Left ventricle myocardium inferior (tissue), 1 donor: ENCODE measurements at regions not wholly inside any gene's neighbourhood (a gene's known extent, or its start where the extent isn't known, plus 50 kb on each side); places are given as distances from the start of the nearest gene placed in this dataset.

Experiments used
- DNase-seq: peaks from one replicate; pipeline ENCODE4 v3.0.0-alpha.2; 2020
- H3K27ac ChIP-seq: fragments of 200-600 bp; replicated peaks from 2 replicates; pipeline ENCODE4 v1.8.0; 2021
- H3K27me3 ChIP-seq: fragments of 200-600 bp; 2 replicates; pipeline ENCODE4 v1.8.0; 2021; ENCODE audit warnings: low read depth
- H3K36me3 ChIP-seq: fragments of 200-600 bp; 2 replicates; pipeline ENCODE4 v1.8.0; 2021
- H3K4me1 ChIP-seq: fragments of 200-600 bp; 2 replicates; pipeline ENCODE4 v1.8.0; 2021
- H3K4me3 ChIP-seq: fragments of 200-600 bp; 2 replicates; pipeline ENCODE4 v1.8.0; 2021; ENCODE audit warnings: mild to moderate bottlenecking, moderate library complexity
- H3K9me3 ChIP-seq: fragments of 200-600 bp; replicated peaks from 2 replicates; pipeline ENCODE4 v1.8.0; 2021
- intact Hi-C: fragments of 100-400 bp; cut with micrococcal nuclease; formaldehyde crosslinking; loops from one replicate; pipeline ENCODE4 v1.11.0; 2022
- TF ChIP-seq, protein P1 (sequence below): fragments of 200-600 bp; IDR thresholded peaks from 2 replicates; pipeline ENCODE4 v1.8.0; 2021; ENCODE audit warnings: antibody characterized with exemption, mild to moderate bottlenecking, borderline replicate concordance
- donor health status: DM: no; HTN: yes; CAD: no; lungs with severe emphysema.

- no peak for DNase-seq
- no peak overlapping the region for H3K27ac ChIP-seq
- TF ChIP-seq, protein P1, sequence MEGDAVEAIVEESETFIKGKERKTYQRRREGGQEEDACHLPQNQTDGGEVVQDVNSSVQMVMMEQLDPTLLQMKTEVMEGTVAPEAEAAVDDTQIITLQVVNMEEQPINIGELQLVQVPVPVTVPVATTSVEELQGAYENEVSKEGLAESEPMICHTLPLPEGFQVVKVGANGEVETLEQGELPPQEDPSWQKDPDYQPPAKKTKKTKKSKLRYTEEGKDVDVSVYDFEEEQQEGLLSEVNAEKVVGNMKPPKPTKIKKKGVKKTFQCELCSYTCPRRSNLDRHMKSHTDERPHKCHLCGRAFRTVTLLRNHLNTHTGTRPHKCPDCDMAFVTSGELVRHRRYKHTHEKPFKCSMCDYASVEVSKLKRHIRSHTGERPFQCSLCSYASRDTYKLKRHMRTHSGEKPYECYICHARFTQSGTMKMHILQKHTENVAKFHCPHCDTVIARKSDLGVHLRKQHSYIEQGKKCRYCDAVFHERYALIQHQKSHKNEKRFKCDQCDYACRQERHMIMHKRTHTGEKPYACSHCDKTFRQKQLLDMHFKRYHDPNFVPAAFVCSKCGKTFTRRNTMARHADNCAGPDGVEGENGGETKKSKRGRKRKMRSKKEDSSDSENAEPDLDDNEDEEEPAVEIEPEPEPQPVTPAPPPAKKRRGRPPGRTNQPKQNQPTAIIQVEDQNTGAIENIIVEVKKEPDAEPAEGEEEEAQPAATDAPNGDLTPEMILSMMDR: no peak
- no peaks in the 10 kb centered on the region for H3K36me3 ChIP-seq
- intact Hi-C loops: no loop called here
- no peaks in the 10 kb centered on the region for H3K4me1 ChIP-seq
- H3K9me3 ChIP-seq: no peaks in the 10 kb centered on the region
- no peaks in the 10 kb centered on the region for H3K27me3 ChIP-seq
- H3K4me3 ChIP-seq: no peak overlapping the region
Observed at GRCh38 chr10:10313149-10313835, 704.4 kb upstream of the CELF2 start.

DNA sequence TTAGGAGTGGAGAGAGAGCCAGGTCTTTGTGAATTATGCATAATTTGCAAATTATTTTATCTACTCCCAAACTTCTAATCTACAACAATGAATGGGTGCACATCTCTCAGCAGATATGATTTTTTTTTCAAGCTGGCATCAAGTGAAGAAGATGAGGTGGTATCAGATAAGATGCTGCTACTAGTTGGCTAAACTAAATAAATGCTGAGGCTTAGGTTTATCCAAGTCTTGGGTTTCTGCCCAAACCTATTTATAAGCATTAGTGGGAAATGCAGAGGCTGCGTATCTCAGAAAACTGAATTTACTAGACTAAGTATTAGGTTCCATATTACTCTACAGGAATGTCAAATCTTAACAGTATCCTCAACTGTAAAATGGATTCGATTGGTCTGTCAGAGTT, 703.0 kb upstream of the CELF2 start:
- DNase-seq: no peak
- Histone ChIP-seq H3K4me1 (no peaks in the 10 kb centered on the region), H3K27ac (no peak overlapping the region), H3K36me3 (no peaks in the 10 kb centered on the region), H3K9me3 (no peaks in the 10 kb centered on the region), H3K27me3 (no peaks in the 10 kb centered on the region), H3K4me3 (no peak overlapping the region)
- TF ChIP-seq, protein P1: no peak
- intact Hi-C loops: no loop called here

GRCh38 chr10:10315989-10316388, 701.7 kb upstream of the CELF2 start:
- intact Hi-C loops: no loop called here
- TF ChIP-seq, protein P1: no peak
- Histone ChIP-seq H3K27ac (no peak overlapping the region), H3K36me3 (no peaks in the 10 kb centered on the region), H3K4me3 (no peak overlapping the region), H3K9me3 (no peaks in the 10 kb centered on the region), H3K27me3 (no peaks in the 10 kb centered on the region), H3K4me1 (no peaks in the 10 kb centered on the region)
- DNase-seq: no peak

- Histone ChIP-seq H3K9me3 (no peaks in the 10 kb centered on the region), H3K27me3 (no peaks in the 10 kb centered on the region), H3K27ac (no peak overlapping the region), H3K36me3 (no peaks in the 10 kb centered on the region), H3K4me1 (no peaks in the 10 kb centered on the region), H3K4me3 (no peak overlapping the region)
- TF ChIP-seq, protein P1: no peak
- intact Hi-C loops: no loop called here
- DNase-seq: no peak
Observed at GRCh38 chr10:10317151-10317550, 700.5 kb upstream of the CELF2 start.

DNA sequence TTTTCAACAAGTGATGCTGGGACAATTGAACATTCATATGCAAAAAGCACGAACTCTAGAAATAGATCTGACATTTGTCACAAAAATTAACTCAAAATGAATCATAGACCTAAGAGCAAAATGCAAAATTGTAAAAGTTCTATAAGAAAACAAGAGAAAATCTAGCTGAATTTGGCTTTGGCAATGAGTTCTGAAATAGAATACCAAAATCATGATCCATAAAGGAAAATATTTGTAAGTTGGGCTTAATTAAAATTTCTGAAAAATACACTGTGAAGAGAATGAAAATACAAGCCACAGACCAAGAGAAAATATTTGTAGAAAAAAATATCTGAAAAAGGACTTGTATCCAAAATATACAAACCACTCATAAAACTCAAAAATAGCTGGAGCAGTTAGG, 698.8 kb upstream of the CELF2 start:
- no peak overlapping the region for H3K4me3 ChIP-seq
- H3K27ac ChIP-seq: no peak overlapping the region
- no peaks in the 10 kb centered on the region for H3K27me3 ChIP-seq
- TF ChIP-seq, protein P1: no peak
- DNase-seq: no peak
- intact Hi-C loops: no loop called here
- no peaks in the 10 kb centered on the region for H3K36me3 ChIP-seq
- H3K9me3 ChIP-seq: no peaks in the 10 kb centered on the region
- no peaks in the 10 kb centered on the region for H3K4me1 ChIP-seq

DNA sequence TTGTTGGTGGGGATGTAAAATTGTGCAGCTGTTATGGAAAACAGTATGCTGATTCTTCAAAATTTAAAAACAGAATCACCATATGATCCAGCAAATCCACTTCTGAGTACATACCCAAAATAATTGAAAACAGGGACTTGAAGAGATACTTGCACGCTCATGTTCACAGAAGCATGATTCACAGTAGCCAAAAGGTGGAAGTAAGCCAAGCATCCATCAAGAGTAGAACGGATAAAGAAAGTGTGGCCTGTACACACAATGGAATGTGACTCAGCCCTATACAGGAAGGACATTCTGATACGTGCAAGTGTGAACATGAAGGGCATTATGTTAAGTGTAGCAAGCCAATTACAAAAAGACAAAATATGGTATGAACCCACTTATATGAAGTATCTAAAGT, 696.7 kb upstream of the CELF2 start:
- Histone ChIP-seq H3K4me1 (no peaks in the 10 kb centered on the region), H3K27me3 (no peaks in the 10 kb centered on the region), H3K9me3 (no peaks in the 10 kb centered on the region), H3K27ac (no peak overlapping the region), H3K4me3 (no peak overlapping the region), H3K36me3 (no peaks in the 10 kb centered on the region)
- DNase-seq: no peak
- TF ChIP-seq, protein P1: no peak
- intact Hi-C loops: no loop called here
